Suprapubic skin (tissue), 3 donors: ENCODE measurements at regions not wholly inside any gene's neighbourhood (a gene's known extent, or its start where the extent isn't known, plus 50 kb on each side); places are given as distances from the start of the nearest gene placed in this dataset.
"Not testable (repeated sequence)": the region's sequence is repeated elsewhere in the genome, so short reads cannot be mapped to it uniquely, and the experiment has no call there.

Experiments used
- POLR2A ChIP-seq, 2 donors: fragments of 450-650 bp; IDR thresholded peaks; one replicate each; pipeline ENCODE4 v1.6.1; 2017; ENCODE audit warnings: antibody characterized with exemption in 2 of 2, mild to moderate bottlenecking in 2 of 2, moderate library complexity in 2 of 2
- TF ChIP-seq, protein P1 (sequence below), 2 donors: fragments of 200-600 bp in 1 of 2; fragments of 450-650 bp in 1 of 2; sonication (generic) in 1 of 2; IDR thresholded peaks; one replicate each; pipeline ENCODE4 v1.5.1; 2016 to 2019; ENCODE audit warnings: antibody characterized with exemption in 2 of 2, mild to moderate bottlenecking in 1 of 2, moderate library complexity in 1 of 2

DNA sequence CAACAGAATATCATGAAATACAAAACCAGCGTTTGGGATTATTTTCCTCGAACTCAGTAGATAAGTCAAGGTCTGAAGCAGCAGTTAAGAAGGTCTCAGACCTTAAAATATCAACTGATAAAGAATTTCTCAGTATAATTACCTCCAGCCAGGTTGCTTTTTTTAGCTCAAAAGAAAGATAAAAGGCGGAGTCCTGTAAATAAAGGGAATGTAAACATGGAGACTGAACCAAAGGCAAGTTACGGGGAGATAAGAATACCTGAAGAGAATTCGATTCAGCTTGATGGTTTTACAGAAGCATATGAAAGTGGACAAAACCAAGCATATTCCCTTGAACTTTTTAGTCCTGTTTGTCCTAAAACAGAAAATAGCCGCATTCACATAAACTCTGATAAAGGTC, 73.1 kb downstream of the SYT15B start:
- TF ChIP-seq, protein P1, sequence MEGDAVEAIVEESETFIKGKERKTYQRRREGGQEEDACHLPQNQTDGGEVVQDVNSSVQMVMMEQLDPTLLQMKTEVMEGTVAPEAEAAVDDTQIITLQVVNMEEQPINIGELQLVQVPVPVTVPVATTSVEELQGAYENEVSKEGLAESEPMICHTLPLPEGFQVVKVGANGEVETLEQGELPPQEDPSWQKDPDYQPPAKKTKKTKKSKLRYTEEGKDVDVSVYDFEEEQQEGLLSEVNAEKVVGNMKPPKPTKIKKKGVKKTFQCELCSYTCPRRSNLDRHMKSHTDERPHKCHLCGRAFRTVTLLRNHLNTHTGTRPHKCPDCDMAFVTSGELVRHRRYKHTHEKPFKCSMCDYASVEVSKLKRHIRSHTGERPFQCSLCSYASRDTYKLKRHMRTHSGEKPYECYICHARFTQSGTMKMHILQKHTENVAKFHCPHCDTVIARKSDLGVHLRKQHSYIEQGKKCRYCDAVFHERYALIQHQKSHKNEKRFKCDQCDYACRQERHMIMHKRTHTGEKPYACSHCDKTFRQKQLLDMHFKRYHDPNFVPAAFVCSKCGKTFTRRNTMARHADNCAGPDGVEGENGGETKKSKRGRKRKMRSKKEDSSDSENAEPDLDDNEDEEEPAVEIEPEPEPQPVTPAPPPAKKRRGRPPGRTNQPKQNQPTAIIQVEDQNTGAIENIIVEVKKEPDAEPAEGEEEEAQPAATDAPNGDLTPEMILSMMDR (IDR thresholded peaks at IDR 0.05), result not testable (repeated sequence)
- not testable (repeated sequence) for TF ChIP-seq POLR2A (IDR thresholded peaks at IDR 0.05)
